Activated naive CD8-positive, alpha-beta T cell treated with anti-CD3 and anti-CD28 coated beads, Interleukin-2, amount 10 ng/mL, durations not matched to agents 7 days and 5 days (primary cell): ENCODE measurements at regions not wholly inside any gene's neighbourhood (a gene's known extent, or its start where the extent isn't known, plus 50 kb on each side); places are given as distances from the start of the nearest gene placed in this dataset.

ENCODE experiments used
- ATAC-seq: fragments of 150-1000 bp; cut with Tn5 transposase; one replicate; pipeline ENCODE4 v1.10.0; 2021; ENCODE audit warnings: low read depth, moderate library complexity
- POLR2A ChIA-PET: fragments of 350-600 bp; sonication (Branson Sonifier 250); formaldehyde crosslinking; loops from one replicate; lab custom pipeline; 2021; ENCODE audit warnings: antibody characterized with exemption; lab: Charles Lee
- DNase-seq: peaks from one replicate; pipeline ENCODE4 v3.0.0; 2021
- H3K27ac Mint-ChIP-seq: one replicate; pipeline ENCODE4 v1.8.0; 2022; ENCODE audit warnings: mild to moderate bottlenecking, mixed read lengths
- H3K27me3 Mint-ChIP-seq: one replicate; pipeline ENCODE4 v1.8.0; 2022; ENCODE audit warnings: mild to moderate bottlenecking, moderate library complexity, mixed read lengths
- H3K36me3 Mint-ChIP-seq: one replicate; pipeline ENCODE4 v1.8.0; 2021; ENCODE audit warnings: mild to moderate bottlenecking, mixed read lengths
- H3K4me1 Mint-ChIP-seq: one replicate; pipeline ENCODE4 v1.8.0; 2021; ENCODE audit warnings: mixed read lengths
- H3K4me3 Mint-ChIP-seq: one replicate; pipeline ENCODE4 v1.8.0; 2022; ENCODE audit warnings: mild to moderate bottlenecking, moderate library complexity, mixed read lengths
- H3K9me3 Mint-ChIP-seq: one replicate; pipeline ENCODE4 v1.8.0; 2021; ENCODE audit warnings: mixed read lengths

- Mint-ChIP-seq H3K36me3 (no peaks in the 10 kb centered on the region), H3K4me3 (no peak overlapping the region), H3K9me3 (no peaks in the 10 kb centered on the region), H3K4me1 (peaks cover 4% of the 10 kb centered on the region), H3K27me3 (peaks cover 9% of the 10 kb centered on the region), H3K27ac (no peak overlapping the region)
- DNase-seq: no peak
- POLR2A ChIA-PET: no interaction called here
- no peak for ATAC-seq
These were observed 75.9 kb upstream of the PTPN1 start for GRCh38 chr20:50434321-50434652.

GRCh38 chr20:50434653-50435396 lies 75.4 kb upstream of the PTPN1 start:
- ATAC-seq (no peak), DNase-seq (no peak)
- no peaks in the 10 kb centered on the region for H3K9me3 Mint-ChIP-seq
- H3K27me3 Mint-ChIP-seq: peaks cover 9% of the 10 kb centered on the region
- peaks cover 8% of the 10 kb centered on the region for H3K4me1 Mint-ChIP-seq
- POLR2A ChIA-PET: no interaction called here
- no peak overlapping the region for H3K4me3 Mint-ChIP-seq
- no peak overlapping the region for H3K27ac Mint-ChIP-seq
- H3K36me3 Mint-ChIP-seq: no peaks in the 10 kb centered on the region

GRCh38 chr20:50435397-50436051 lies 74.7 kb upstream of the PTPN1 start:
- ATAC-seq: no peak
- Mint-ChIP-seq H3K9me3 (no peaks in the 10 kb centered on the region), H3K27ac (no peak overlapping the region), H3K27me3 (peaks cover 9% of the 10 kb centered on the region), H3K36me3 (no peaks in the 10 kb centered on the region), H3K4me3 (no peak overlapping the region), H3K4me1 (peaks cover 9% of the 10 kb centered on the region)
- POLR2A ChIA-PET: no interaction called here
- no peak for DNase-seq

- POLR2A ChIA-PET: no interaction called here
- Mint-ChIP-seq H3K27ac (no peak overlapping the region), H3K36me3 (no peaks in the 10 kb centered on the region), H3K9me3 (no peaks in the 10 kb centered on the region), H3K4me3 (no peak overlapping the region), H3K4me1 (peaks cover 15% of the 10 kb centered on the region), H3K27me3 (peaks cover 9% of the 10 kb centered on the region)
- ATAC-seq (no peak), DNase-seq (no peak)
These were observed 74.0 kb upstream of the PTPN1 start for GRCh38 chr20:50436052-50436656.

- Mint-ChIP-seq H3K36me3 (no peaks in the 10 kb centered on the region), H3K27ac (no peak overlapping the region), H3K4me3 (no peak overlapping the region), H3K9me3 (no peaks in the 10 kb centered on the region), H3K27me3 (peaks cover 9% of the 10 kb centered on the region), H3K4me1 (peaks cover 19% of the 10 kb centered on the region)
- ATAC-seq (no peak), DNase-seq (no peak)
- POLR2A ChIA-PET: no interaction called here
These were observed 73.5 kb upstream of the PTPN1 start for GRCh38 chr20:50436696-50437095.

GRCh38 chr20:50438986-50439407 lies 71.2 kb upstream of the PTPN1 start:
- Mint-ChIP-seq H3K4me3 (no peak overlapping the region), H3K9me3 (no peaks in the 10 kb centered on the region), H3K4me1 (peaks cover 19% of the 10 kb centered on the region), H3K27ac (no peak overlapping the region), H3K27me3 (peaks cover 5% of the 10 kb centered on the region), H3K36me3 (no peaks in the 10 kb centered on the region)
- no peak for DNase-seq
- ATAC-seq: no peak
- POLR2A ChIA-PET: no interaction called here

GRCh38 chr20:50439539-50440453 lies 70.4 kb upstream of the PTPN1 start:
- H3K27ac Mint-ChIP-seq: no peak overlapping the region
- POLR2A ChIA-PET: no interaction called here
- H3K36me3 Mint-ChIP-seq: no peaks in the 10 kb centered on the region
- H3K4me3 Mint-ChIP-seq: no peak overlapping the region
- DNase-seq (no peak), ATAC-seq (no peak)
- peaks cover 5% of the 10 kb centered on the region for H3K27me3 Mint-ChIP-seq
- H3K9me3 Mint-ChIP-seq: no peaks in the 10 kb centered on the region
- H3K4me1 Mint-ChIP-seq: peaks cover 16% of the 10 kb centered on the region

- ATAC-seq: no peak
- Mint-ChIP-seq H3K36me3 (no peaks in the 10 kb centered on the region), H3K27ac (no peak overlapping the region), H3K4me3 (no peak overlapping the region), H3K4me1 (peaks cover 15% of the 10 kb centered on the region), H3K27me3 (peaks cover 11% of the 10 kb centered on the region), H3K9me3 (no peaks in the 10 kb centered on the region)
- POLR2A ChIA-PET: no interaction called here
- no peak for DNase-seq
These were observed 67.7 kb upstream of the PTPN1 start for GRCh38 chr20:50442512-50442911.

GRCh38 chr20:50445354-50446151 lies 64.6 kb upstream of the PTPN1 start:
- Mint-ChIP-seq H3K4me3 (no peak overlapping the region), H3K27me3 (peaks cover 22% of the 10 kb centered on the region), H3K4me1 (peaks cover 19% of the 10 kb centered on the region), H3K36me3 (no peaks in the 10 kb centered on the region), H3K27ac (no peak overlapping the region), H3K9me3 (peaks cover 1% of the 10 kb centered on the region)
- POLR2A ChIA-PET: no interaction called here
- ATAC-seq: no peak
- no peak for DNase-seq

GRCh38 chr20:50446351-50447101 lies 63.7 kb upstream of the PTPN1 start:
- Mint-ChIP-seq H3K4me1 (peaks cover 20% of the 10 kb centered on the region), H3K27ac (no peak overlapping the region), H3K36me3 (no peaks in the 10 kb centered on the region), H3K9me3 (peaks cover 1% of the 10 kb centered on the region), H3K4me3 (no peak overlapping the region), H3K27me3 (peaks cover 22% of the 10 kb centered on the region)
- no peak for DNase-seq
- no peak for ATAC-seq
- POLR2A ChIA-PET: no interaction called here

GRCh38 chr20:50447102-50447804 lies 62.9 kb upstream of the PTPN1 start:
- Mint-ChIP-seq H3K9me3 (peaks cover 1% of the 10 kb centered on the region), H3K4me3 (no peak overlapping the region), H3K36me3 (no peaks in the 10 kb centered on the region), H3K27ac (no peak overlapping the region), H3K27me3 (peaks cover 22% of the 10 kb centered on the region), H3K4me1 (peaks cover 24% of the 10 kb centered on the region)
- DNase-seq (no peak), ATAC-seq (no peak)
- POLR2A ChIA-PET: no interaction called here

GRCh38 chr20:50447817-50448216 lies 62.4 kb upstream of the PTPN1 start:
- peaks cover 23% of the 10 kb centered on the region for H3K27me3 Mint-ChIP-seq
- H3K9me3 Mint-ChIP-seq: peaks cover 1% of the 10 kb centered on the region
- H3K4me3 Mint-ChIP-seq: no peak overlapping the region
- H3K27ac Mint-ChIP-seq: no peak overlapping the region
- peaks cover 26% of the 10 kb centered on the region for H3K4me1 Mint-ChIP-seq
- no peak for DNase-seq
- ATAC-seq: no peak
- POLR2A ChIA-PET: interaction anchor here (0.7 kb wide), 1 partner anchor 1402 kb away, joined by 3 read pairs; no protein-coding TSS in a partner anchor
- H3K36me3 Mint-ChIP-seq: no peaks in the 10 kb centered on the region
